ENCODE measurements at regions not wholly inside any gene's neighbourhood (a gene's known extent, or its start where the extent isn't known, plus 50 kb on each side); places are given as distances from the start of the nearest gene placed in this dataset.

GRCh38 chr1:34701326-34702060, 53.4 kb upstream of the GJB5 start:
- DNase-seq (ENCODE audit: low read depth): no peak

All from iris pigment epithelial cell (primary cell).